ENCODE measurements at regions not wholly inside any gene's neighbourhood (a gene's known extent, or its start where the extent isn't known, plus 50 kb on each side); places are given as distances from the start of the nearest gene placed in this dataset.
A peak's percentile ranks its signal among the peaks of the same experiment; 100 is the strongest.

GRCh38 chr5:72561148-72561972 lies 54.1 kb upstream of the ZNF366 start (continued):
- TF ChIP-seq PBX2 (CRISPR knock-in tag; IDR thresholded peaks at IDR 0.05; ENCODE audit: low read depth) (no peak), PBX2 (tag; conservative IDR thresholded peaks at IDR 0.05; ENCODE audit: low read depth) (peak; percentile 39; the same call in 1 of the 2 replicates), SRSF7 (optimal IDR thresholded peaks at IDR 0.05; ENCODE audit: low read depth, low read length) (no peak), ATF3 (IDR thresholded peaks at IDR 0.05) (peak; percentile 36; the same call in 1 of the 2 replicates), ATF3 (CRISPR knock-in tag; conservative IDR thresholded peaks at IDR 0.05) (no peak), ZNF644 (tag; IDR thresholded peaks at IDR 0.05; ENCODE audit: low read depth) (no peak), JUND (IDR thresholded peaks at IDR 0.05; ENCODE audit: borderline replicate concordance, low read depth, low read length) (no peak; the same call in 1 of the 2 replicates), JUND (tag; IDR thresholded peaks at IDR 0.05; ENCODE audit: borderline replicate concordance, low read depth, low read length) (peak; percentile 64; the same call in 1 of the 3 replicates), EP300 (IDR thresholded peaks at IDR 0.05; ENCODE audit: low read length) (peak; percentile 36; the same call in 1 of the 2 replicates), FOSL1 (tag; conservative IDR thresholded peaks at IDR 0.05) (peak; percentile 52), TCF3 (CRISPR knock-in tag; IDR thresholded peaks at IDR 0.05) (peak; percentile 69; the same call in 1 of the 2 replicates), BCOR (IDR thresholded peaks at IDR 0.05) (0 out of 2 replicates have a peak, but pooled peaks have one; percentile 32), ZNF316 (IDR thresholded peaks at IDR 0.05) (peak; percentile 94), GATAD2A (IDR thresholded peaks at IDR 0.05) (0 out of 2 replicates have a peak, but pooled peaks have one; percentile 39), MAFK (IDR thresholded peaks at IDR 0.05; ENCODE audit: low read length) (peak; percentile 53; the same call in 1 of the 2 replicates), NBN (IDR thresholded peaks at IDR 0.05; ENCODE audit: low read depth) (0 out of 2 replicates have a peak, but pooled peaks have one; percentile 20), UBTF (IDR thresholded peaks at IDR 0.05; ENCODE audit: borderline replicate concordance in 1 of 2, low read depth in 2 of 2, low read length in 2 of 2) (0 out of 4 replicates have a peak, but pooled peaks of 1 of the 2 experiments have one; percentile 31), ZEB2 (IDR thresholded peaks at IDR 0.05) (0 out of 2 replicates have a peak, but pooled peaks have one; percentile 12), LEF1 (IDR thresholded peaks at IDR 0.05) (peak; percentile 84), RCOR1 (IDR thresholded peaks at IDR 0.05; ENCODE audit: borderline replicate concordance in 1 of 2, low read depth in 2 of 2, low read length in 2 of 2) (0 out of 4 replicates have a peak, but pooled peaks of 1 of the 2 experiments have one; percentile 9), ZNF24 (IDR thresholded peaks at IDR 0.05) (peak; percentile 11; the same call in 1 of the 2 replicates), ETV6 (IDR thresholded peaks at IDR 0.05; ENCODE audit: borderline replicate concordance in 1 of 2, low read depth in 2 of 2, low read length in 1 of 2) (peak in 1 of 2 experiments; percentile 60; a peak in 1 of 4 replicates), ETV6 (CRISPR knock-in tag; IDR thresholded peaks at IDR 0.05; ENCODE audit: borderline replicate concordance) (no peak), ZNF347 (CRISPR knock-in tag; IDR thresholded peaks at IDR 0.05; ENCODE audit: low read depth) (no peak)
